IPS-NIHi7 (cell line): ENCODE measurements at regions not wholly inside any gene's neighbourhood (a gene's known extent, or its start where the extent isn't known, plus 50 kb on each side); places are given as distances from the start of the nearest gene placed in this dataset.

Experiments used
- DNase-seq: peaks from one replicate; pipeline ENCODE4 v3.0.0; 2012; ENCODE audit warnings: mixed read lengths; ENCODE audit errors: extremely low spot score

- no peak for DNase-seq
Measured at GRCh38 chr17:72004011-72004427, 116.8 kb upstream of the SOX9 start.

- DNase-seq: no peak
Measured at GRCh38 chr17:72004611-72005331, 116.0 kb upstream of the SOX9 start.

DNA sequence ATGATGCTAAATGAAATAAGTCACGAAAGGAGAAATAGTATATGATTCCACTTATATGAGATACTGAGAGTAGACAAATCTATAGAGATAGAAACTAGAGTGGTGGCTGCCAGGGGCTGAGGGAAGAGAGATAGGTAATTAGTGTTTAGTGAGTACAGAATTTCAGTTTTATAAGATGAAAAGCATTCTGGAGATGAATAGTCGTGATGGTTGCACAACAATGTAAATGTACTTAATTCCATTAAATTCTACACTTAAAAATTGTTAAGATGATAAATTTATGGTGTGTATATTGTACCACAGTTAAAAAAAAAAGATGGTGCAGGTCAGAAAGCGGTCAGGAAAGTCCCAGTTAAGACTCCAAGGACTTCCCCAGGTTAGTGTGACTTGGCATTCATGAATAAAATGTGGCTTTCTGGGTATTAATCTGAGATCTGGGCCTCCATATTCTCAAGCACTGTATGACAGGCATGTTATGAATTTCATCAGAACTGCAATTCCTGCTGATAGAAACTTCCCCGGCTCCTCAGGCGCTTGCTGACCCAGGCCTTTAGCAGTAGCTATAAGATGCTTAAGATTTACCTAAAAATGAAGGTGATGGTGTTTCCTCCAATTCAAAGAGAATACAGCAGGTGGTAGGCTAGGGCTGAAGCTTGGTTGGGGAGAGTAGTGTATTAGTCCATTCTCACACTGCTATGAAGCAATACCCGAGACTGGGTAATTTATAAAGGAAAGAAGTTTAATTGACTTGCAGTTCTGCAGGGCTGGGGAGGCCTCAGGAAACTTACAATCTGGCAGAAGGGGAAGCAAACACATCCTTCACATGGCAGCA, 115.3 kb upstream of the SOX9 start:
- DNase-seq: no peak

GRCh38 chr17:72008236-72008876, 112.5 kb upstream of the SOX9 start:
- DNase-seq: no peak

GRCh38 chr17:72011561-72011960, 109.3 kb upstream of the SOX9 start:
- DNase-seq: no peak

DNA sequence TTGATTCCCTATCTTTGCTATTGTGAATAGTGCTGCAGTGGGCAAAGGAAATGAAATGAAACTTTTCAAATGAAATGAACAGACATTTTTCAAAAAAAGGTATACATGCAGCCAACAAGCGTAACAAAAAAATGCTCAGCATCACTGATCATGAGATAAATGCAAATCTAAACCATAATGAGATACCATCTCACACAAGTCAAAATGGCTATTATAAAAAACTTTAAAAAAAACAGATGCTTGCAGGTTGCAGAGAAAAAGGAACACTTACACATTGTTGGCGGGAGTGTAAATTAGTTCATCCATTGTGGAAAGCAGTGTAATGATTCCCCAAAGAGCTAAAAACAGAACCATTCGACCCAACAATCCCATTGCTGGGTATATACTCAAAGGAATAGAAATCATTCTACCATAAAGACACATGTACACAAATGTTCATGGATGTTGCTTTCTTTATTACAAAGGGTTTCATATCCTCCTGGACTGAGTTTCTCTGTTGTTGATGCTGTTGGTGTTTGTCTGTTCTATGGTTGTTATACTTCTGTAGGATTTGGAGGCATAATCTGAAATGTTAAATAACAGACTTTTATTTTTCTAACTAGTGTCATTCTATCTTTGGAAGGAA, 99.3 kb upstream of the SOX9 start:
- no peak for DNase-seq

- DNase-seq: no peak
Measured at GRCh38 chr17:72022328-72023275, 98.2 kb upstream of the SOX9 start.

GRCh38 chr17:72024457-72024856, 96.4 kb upstream of the SOX9 start:
- no peak for DNase-seq

GRCh38 chr17:72025113-72025512, 95.7 kb upstream of the SOX9 start:
- no peak for DNase-seq

DNA sequence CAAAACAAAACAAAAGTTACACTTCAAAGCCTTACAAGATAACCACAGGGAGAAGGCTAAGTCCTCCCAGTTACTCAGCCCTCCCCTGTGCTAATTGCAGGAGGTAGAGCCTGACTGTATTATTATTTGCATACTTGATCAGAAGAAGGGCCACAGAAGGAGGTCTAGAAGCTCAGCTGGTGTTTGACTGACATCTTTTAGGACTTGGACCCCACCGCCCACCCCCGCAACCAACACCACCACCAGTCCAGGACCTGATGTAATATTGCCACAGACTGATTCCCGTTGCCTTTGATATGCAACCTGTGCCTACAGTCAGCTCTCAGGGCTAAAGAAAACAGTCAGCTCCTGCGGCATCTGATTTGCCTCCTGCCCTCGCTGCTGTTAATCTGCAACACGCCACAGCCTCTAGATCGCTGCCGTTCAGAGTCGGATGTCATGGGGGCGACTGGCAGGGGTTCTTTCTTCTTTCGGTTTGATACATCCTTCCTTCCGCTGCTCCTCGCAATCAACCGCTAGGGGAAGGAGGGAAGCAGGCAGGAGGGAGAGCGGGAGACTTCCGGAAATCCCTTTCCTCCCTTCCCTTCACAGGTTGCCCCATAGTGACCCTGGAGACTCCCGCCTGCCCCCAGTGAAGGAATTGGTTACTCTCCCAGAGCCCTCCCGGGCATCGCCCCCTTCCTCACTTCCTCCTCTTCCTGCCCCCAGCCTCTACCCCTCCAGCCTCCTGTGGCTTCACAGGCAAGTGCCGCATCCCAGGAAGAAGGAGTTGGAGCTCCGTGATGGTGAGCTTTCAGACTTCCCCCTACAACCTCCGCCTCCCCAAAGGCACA, 90.5 kb upstream of the SOX9 start:
- DNase-seq: peak; percentile 85

- no peak for DNase-seq
Measured at GRCh38 chr17:72031219-72031884, 89.5 kb upstream of the SOX9 start.

DNA sequence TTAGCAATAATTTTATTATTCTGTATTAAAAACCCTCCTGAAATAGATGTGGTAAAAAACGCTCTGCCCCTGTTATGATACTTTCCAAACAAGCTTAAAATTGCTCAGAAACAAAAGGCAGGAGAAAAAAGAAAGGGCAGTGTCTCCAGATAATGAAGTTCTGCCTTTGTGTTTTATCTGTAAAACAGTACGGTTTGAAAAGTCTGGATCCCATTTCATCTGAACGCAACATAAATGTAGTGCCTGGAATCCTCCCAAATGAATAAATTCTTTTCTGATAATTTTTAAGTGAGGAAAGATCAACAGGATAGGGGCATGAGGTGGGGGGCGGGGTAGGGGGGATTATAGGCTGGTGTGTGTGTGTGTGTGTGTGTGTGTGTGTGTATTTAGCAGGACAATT, 87.5 kb upstream of the SOX9 start:
- no peak for DNase-seq

DNA sequence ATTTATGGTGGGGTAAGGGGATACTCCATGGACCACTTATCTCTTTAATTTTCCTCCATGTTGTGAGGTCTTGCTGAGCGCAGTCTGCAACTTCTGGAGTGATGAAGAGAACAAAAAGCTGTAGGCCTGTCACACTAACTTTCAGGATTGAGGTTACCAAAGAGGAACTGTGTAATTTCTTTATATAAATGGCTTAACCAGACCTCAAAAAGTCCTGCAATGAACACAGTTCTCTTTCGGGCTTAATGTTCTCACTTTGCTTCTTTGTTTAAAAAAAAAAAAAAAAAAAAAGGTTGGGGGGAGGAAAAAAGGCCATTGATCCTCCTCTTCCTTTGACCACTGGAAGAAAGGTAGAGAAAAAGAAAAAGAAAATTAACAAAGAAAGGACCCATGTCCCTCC, 86.8 kb upstream of the SOX9 start:
- DNase-seq: no peak

- DNase-seq: no peak
Measured at GRCh38 chr17:72038427-72038826, 82.4 kb upstream of the SOX9 start.

- no peak for DNase-seq
Measured at GRCh38 chr17:72039490-72039889, 81.3 kb upstream of the SOX9 start.

GRCh38 chr17:72046178-72046577, 74.6 kb upstream of the SOX9 start:
- DNase-seq: no peak

- no peak for DNase-seq
Measured at GRCh38 chr17:72046643-72047612, 73.9 kb upstream of the SOX9 start.

DNA sequence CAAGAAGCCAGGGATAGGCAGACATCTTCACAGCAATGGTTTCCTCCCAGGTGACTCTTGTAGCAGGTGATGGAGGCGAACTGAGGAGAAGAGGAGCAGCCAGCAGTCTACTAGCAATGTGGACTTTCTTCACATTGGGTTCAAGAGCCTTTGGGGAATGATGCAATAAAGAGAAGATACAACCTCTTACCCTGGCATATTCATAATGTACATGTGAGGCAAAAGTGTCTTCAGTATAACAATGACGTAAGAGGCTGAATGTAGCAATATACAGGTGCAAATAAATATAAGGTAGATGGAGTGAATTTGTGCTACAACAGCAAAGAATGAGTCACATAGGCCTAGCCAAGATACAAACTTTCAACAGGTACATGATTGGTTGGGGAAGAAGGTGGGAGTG, 70.9 kb upstream of the SOX9 start:
- no peak for DNase-seq
